Liver (tissue), 3 donors: ENCODE measurements at regions not wholly inside any gene's neighbourhood (a gene's known extent, or its start where the extent isn't known, plus 50 kb on each side); places are given as distances from the start of the nearest gene placed in this dataset.

Experiments
- CTCF ChIP-seq: fragments of 150-350 bp; IDR thresholded peaks from 2 replicates; pipeline ENCODE4 v1.5.1; 2017; ENCODE audit warnings: improper control_type of control experiment, low read depth, low read length; ENCODE audit not compliant: missing input control
- EGR1 ChIP-seq, 2 donors: IDR thresholded peaks; 2 replicates each; pipeline ENCODE4 v1.6.1; 2016 to 2018; ENCODE audit warnings: antibody characterized with exemption in 2 of 2, low read depth in 2 of 2
- MAX ChIP-seq: IDR thresholded peaks from 2 replicates; pipeline ENCODE4 v1.6.1; 2016; ENCODE audit warnings: antibody characterized with exemption
- REST ChIP-seq: IDR thresholded peaks from 2 replicates; pipeline ENCODE4 v1.6.1; 2016; ENCODE audit warnings: antibody characterized with exemption, mild to moderate bottlenecking
- donor health status: healthy.
- donor health status: healthy.

- TF ChIP-seq CTCF, result no peak
- no peak for TF ChIP-seq REST
- TF ChIP-seq EGR1 (IDR thresholded peaks at IDR 0.05; ENCODE audit: low read depth in 2 of 2), result no peak
- no peak for TF ChIP-seq MAX
Measured at GRCh38 chr10:130652544-130652943, 516.4 kb downstream of the GLRX3 start.
